K562 (cell line): ENCODE measurements at regions not wholly inside any gene's neighbourhood (a gene's known extent, or its start where the extent isn't known, plus 50 kb on each side); places are given as distances from the start of the nearest gene placed in this dataset.

Source experiments
- ATAC-seq: fragments of 200-7000 bp; cut with Tn5 transposase; 3 replicates; pipeline ENCODE4 v1.9.1; 2020; ENCODE audit warnings: moderate library complexity
- BruUV-seq: library from RNA; stranded (reverse); fragments of 400-500 nt; replicated peaks from 2 replicates; lab custom pipeline; 2021; lab: Mats Ljungman, UMichigan
- CTCF ChIA-PET: fragments of 300-600 bp; formaldehyde crosslinking; extraction: SDS; loops from one replicate; lab custom pipeline; 2021; ENCODE audit warnings: low intra/inter-chr PET ratio; lab: Yijun Ruan, JAX
- POLR2A ChIA-PET: fragments of 300-600, 350-650 bp; sonication (Branson Sonifier 250); formaldehyde crosslinking; extraction: SDS; loops from one replicate; lab custom pipeline; 2021; ENCODE audit warnings: antibody characterized with exemption, inconsistent platforms; lab: Yijun Ruan, JAX
- DNase-seq, 4 experiments: peaks; one replicate each; pipeline versions ENCODE4 v3.0.0 to v3.0.0-alpha.2; 2011 to 2018; ENCODE audit warnings: low spot score in 3 of 4, mixed read lengths in 3 of 4; ENCODE audit errors: extremely low read depth in 1 of 4
- FAIRE-seq: peaks from 2 replicates; lab custom pipeline; 2011; peaks lifted over from hg19 to GRCh38; lab: Jason Lieb, UNC
- H2AFZ ChIP-seq: 2 replicates; pipeline ENCODE4 v1.6.0; 2011; ENCODE audit warnings: low read depth, low read length, control low read depth, inconsistent platforms
- H3K27ac ChIP-seq: fragments of 200-600 bp; 3 replicates; pipeline ENCODE4 v1.8.0; 2011; ENCODE audit warnings: low read depth, mild to moderate bottlenecking, control low read depth, inconsistent platforms, low read length, moderate library complexity, mixed read lengths; ENCODE audit errors: extremely low read depth
- H3K27me3 ChIP-seq, 2 experiments: fragments of 300-600 bp in 1 of 2; 2 replicates in 1 of 2; 3 replicates in 1 of 2; pipeline versions ENCODE4 v1.6.0 to v1.8.0; 2011; ENCODE audit warnings: inconsistent platforms in 2 of 2, low read length in 2 of 2, mild to moderate bottlenecking in 1 of 2, mixed read lengths in 1 of 2, moderate library complexity in 1 of 2; ENCODE audit not compliant: control insufficient read depth in 2 of 2, insufficient read depth in 2 of 2
- H3K36me3 ChIP-seq: fragments of 300-600 bp; 3 replicates; pipeline ENCODE4 v1.8.0; 2011; ENCODE audit warnings: mild to moderate bottlenecking, low read length, inconsistent platforms; ENCODE audit not compliant: control insufficient read depth, insufficient read depth
- H3K4me1 ChIP-seq, 2 experiments: fragments of 200-600 bp in 1 of 2; replicated peaks in 1 of 2; 2 replicates in 1 of 2; 3 replicates in 1 of 2; pipeline versions ENCODE4 v1.5.1 to v1.8.0; 2011; ENCODE audit warnings: inconsistent platforms in 2 of 2, low read length in 2 of 2, mild to moderate bottlenecking in 1 of 2, mixed read lengths in 1 of 2, moderate library complexity in 1 of 2; ENCODE audit not compliant: control insufficient read depth in 2 of 2, insufficient read depth in 2 of 2
- H3K4me2 ChIP-seq: 2 replicates; pipeline ENCODE4 v1.6.1; 2011; ENCODE audit warnings: low read length, control low read depth, inconsistent platforms, mixed read lengths; ENCODE audit not compliant: insufficient read depth
- H3K4me3 ChIP-seq: fragments of 200-600 bp; sonication (generic), shearing (Covaris generic); 2 replicates; pipeline ENCODE4 v1.5.1; 2016; ENCODE audit warnings: control low read depth, inconsistent platforms
- H3K79me2 ChIP-seq: fragments of 200-600 bp; 3 replicates; pipeline ENCODE4 v1.8.0; 2011; ENCODE audit warnings: low read length, inconsistent platforms; ENCODE audit not compliant: control insufficient read depth, insufficient read depth
- H3K9ac ChIP-seq, 2 experiments: 2 replicates each; pipeline versions ENCODE4 v1.6.0 to v1.6.1; 2011; ENCODE audit warnings: low read depth in 2 of 2, low read length in 2 of 2, control low read depth in 1 of 2, inconsistent platforms in 1 of 2, mild to moderate bottlenecking in 1 of 2, mixed read lengths in 1 of 2; ENCODE audit not compliant: insufficient read depth in 1 of 2
- H3K9me1 ChIP-seq: one replicate; pipeline ENCODE4 v1.6.0; 2011; ENCODE audit warnings: inconsistent platforms, mild to moderate bottlenecking, low read length, moderate library complexity; ENCODE audit not compliant: control insufficient read depth, insufficient read depth
- H3K9me3 ChIP-seq: replicated peaks from 2 replicates; pipeline ENCODE4 v1.5.1; 2011; ENCODE audit warnings: low read depth, low read length, inconsistent platforms; ENCODE audit not compliant: control insufficient read depth, insufficient read depth
- H4K20me1 ChIP-seq: replicated peaks from 2 replicates; pipeline ENCODE4 v1.6.1; 2011; ENCODE audit warnings: low read length, inconsistent platforms, mixed read lengths; ENCODE audit not compliant: control insufficient read depth, insufficient read depth
- BCOR ChIP-seq: fragments of 450-650 bp; IDR thresholded peaks from 2 replicates; pipeline ENCODE4 v1.6.1; 2016
- FOXA1 ChIP-seq: fragments of 450-650 bp; IDR thresholded peaks from 2 replicates; pipeline ENCODE4 v1.6.1; 2016; ENCODE audit warnings: mild to moderate bottlenecking, borderline replicate concordance
- HSF4 ChIP-seq: fragments of 250-450 bp; sonication (Bioruptor Pico); IDR thresholded peaks from 2 replicates; pipeline ENCODE4 v2.1.2; 2022; ENCODE audit warnings: mild to moderate bottlenecking, moderate library complexity, borderline replicate concordance
- MEIS2 ChIP-seq: fragments of 450-650 bp; IDR thresholded peaks from 2 replicates; pipeline ENCODE4 v1.6.1; 2014; ENCODE audit warnings: mild to moderate bottlenecking; ENCODE audit not compliant: partially characterized antibody
- NR2C2 ChIP-seq, 2 experiments: fragments of 200-800 bp in 1 of 2; sonication (Bioruptor generic) in 1 of 2; sonication (generic) in 1 of 2; formaldehyde crosslinking in 1 of 2; IDR thresholded peaks; 2 replicates each; pipeline versions ENCODE4 v1.6.1 to v1.8.0; 2016 to 2022; ENCODE audit warnings: mild to moderate bottlenecking in 1 of 2, missing compliant biosample characterization in 1 of 2, missing genetic modification characterization in 1 of 2, missing genetic modification reagents in 1 of 2
- PTBP1 ChIP-seq: fragments of 200-400 bp; formaldehyde crosslinking; IDR thresholded peaks from 2 replicates; pipeline ENCODE4 v1.6.1; 2017; ENCODE audit warnings: low read depth, low read length
- SETDB1 ChIP-seq: IDR thresholded peaks from one replicate; pipeline ENCODE4 v1.6.1; 2012; ENCODE audit warnings: low read length, control low read depth, inconsistent platforms
- SMARCA4 ChIP-seq: fragments of 450-650 bp; IDR thresholded peaks from 2 replicates; pipeline ENCODE4 v1.6.1; 2016
- TGIF2 ChIP-seq: sonication (generic); formaldehyde crosslinking; IDR thresholded peaks from 2 replicates; pipeline ENCODE4 v1.8.1; 2022; ENCODE audit warnings: mild to moderate bottlenecking, missing genetic modification reagents, moderate library complexity
- WHSC1 ChIP-seq: IDR thresholded peaks from one replicate; pipeline ENCODE4 v1.6.1; 2012; ENCODE audit warnings: low read length, control low read depth, inconsistent platforms
- ZFX ChIP-seq: sonication (generic); formaldehyde crosslinking; IDR thresholded peaks from 2 replicates; pipeline ENCODE4 v1.8.0; 2022; ENCODE audit warnings: mild to moderate bottlenecking, missing genetic modification reagents, moderate library complexity
- ZNF311 ChIP-seq: fragments of 250-450 bp; sonication (Bioruptor Pico); IDR thresholded peaks from 2 replicates; pipeline ENCODE4 v1.4.0; 2020; ENCODE audit warnings: mild to moderate bottlenecking, moderate library complexity
- ZNF384 ChIP-seq: IDR thresholded peaks from 2 replicates; pipeline ENCODE4 v1.6.1; 2012; ENCODE audit warnings: low read depth, low read length, improper control_type of control experiment
- WGBS: fragments of 100-300 bp; shearing (Covaris generic); methylation state at CpG from one replicate; pipeline ENCODE4 v1.1.6; 2016; ENCODE audit warnings: low coverage, mixed read lengths; ENCODE audit not compliant: insufficient coverage; ENCODE audit errors: missing lambda C conversion rate; 5-methylcytosine and 5-hydroxymethylcytosine counted together
- in situ Hi-C: fragments of 300-500 bp; cut with MboI; formaldehyde crosslinking; loops from 4 replicates; pipeline ENCODE4 v1.15.0; 2018; ENCODE audit warnings: inconsistent platforms, mixed read lengths
- intact Hi-C: fragments of 100-400 bp; cut with micrococcal nuclease; formaldehyde crosslinking; loops from 2 replicates; pipeline ENCODE4 v1.14.2; 2022
- TF ChIP-seq, protein P1 (sequence below): fragments of 150-350 bp; conservative IDR thresholded peaks from 2 replicates; pipeline ENCODE4 v1.6.1; 2014; ENCODE audit warnings: low read length
- TF ChIP-seq, protein P2 (sequence below): sonication (generic); formaldehyde crosslinking; IDR thresholded peaks from 2 replicates; pipeline ENCODE4 v1.4.0; 2020; ENCODE audit warnings: mild to moderate bottlenecking, missing genetic modification reagents
- TF ChIP-seq, protein P3 (sequence below): fragments of 450-650 bp; formaldehyde crosslinking; conservative IDR thresholded peaks from 2 replicates; pipeline ENCODE4 v1.4.0; 2022; ENCODE audit warnings: mild to moderate bottlenecking, missing genetic modification characterization

DNA sequence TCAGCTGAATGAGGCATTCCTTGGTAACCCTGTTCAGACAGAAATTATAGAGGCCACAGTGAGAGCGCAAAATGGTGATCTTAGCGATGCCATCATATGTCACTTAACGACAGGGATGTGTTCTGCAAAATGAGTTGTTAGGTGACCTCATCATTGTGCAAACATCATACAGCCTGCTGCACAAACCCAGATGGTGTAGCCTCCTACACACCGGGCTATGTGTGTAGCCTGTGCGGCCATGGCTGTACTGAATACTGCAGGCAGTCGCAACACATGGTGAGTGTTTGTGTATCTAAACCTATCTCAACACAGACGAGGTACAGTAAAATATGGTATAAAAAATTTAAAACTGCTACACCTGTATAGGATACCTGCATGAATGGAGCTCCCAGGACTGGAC lies 234.1 kb upstream of the PMEPA1 start:
- Histone ChIP-seq H3K9me3 (no peaks in the 10 kb centered on the region), H3K9ac (no peak overlapping the region), H3K79me2 (no peaks in the 10 kb centered on the region), H3K4me2 (no peak overlapping the region), H3K4me1 (no peaks in the 10 kb centered on the region), H2AFZ (no peak overlapping the region), H3K27ac (no peak overlapping the region), H3K27me3 (peaks cover 10 to 39% of the 10 kb centered on the region in 2 experiments), H3K36me3 (no peaks in the 10 kb centered on the region), H3K9me1 (no peaks in the 10 kb centered on the region), H4K20me1 (0 out of 2 replicates have a peak, but pooled peaks cover 3% of the 10 kb centered on the region), H3K4me3 (no peak overlapping the region)
- ATAC-seq, result no peak
- intact Hi-C loops, result no loop called here
- FAIRE-seq, result no peak
- DNase-seq, result no peak
- POLR2A ChIA-PET, result interaction anchor here (0.6 to 0.7 kb wide), 3 partner anchors 11 to 30 kb away, joined by 3 to 4 read pairs (median 3); no protein-coding TSS in a partner anchor
- WGBS, result 1% methylated on average over 7 of the region's 7 CpGs
- in situ Hi-C loops, result no loop called here
- CTCF ChIA-PET, result no interaction called here
- BruUV-seq, result no TSS peak
- no peak for TF ChIP-seq ZFX (CRISPR knock-in tag)
- no peak for TF ChIP-seq FOXA1
- TF ChIP-seq BCOR, result no peak
- no peak for TF ChIP-seq NR2C2 (CRISPR knock-in tag; IDR thresholded peaks at IDR 0.05)
- TF ChIP-seq NR2C2 (tag; IDR thresholded peaks at IDR 0.05), result no peak
- TF ChIP-seq ZNF384, result no peak
- no peak for TF ChIP-seq TGIF2 (CRISPR knock-in tag)
- TF ChIP-seq SMARCA4, result no peak
- TF ChIP-seq, protein P1, sequence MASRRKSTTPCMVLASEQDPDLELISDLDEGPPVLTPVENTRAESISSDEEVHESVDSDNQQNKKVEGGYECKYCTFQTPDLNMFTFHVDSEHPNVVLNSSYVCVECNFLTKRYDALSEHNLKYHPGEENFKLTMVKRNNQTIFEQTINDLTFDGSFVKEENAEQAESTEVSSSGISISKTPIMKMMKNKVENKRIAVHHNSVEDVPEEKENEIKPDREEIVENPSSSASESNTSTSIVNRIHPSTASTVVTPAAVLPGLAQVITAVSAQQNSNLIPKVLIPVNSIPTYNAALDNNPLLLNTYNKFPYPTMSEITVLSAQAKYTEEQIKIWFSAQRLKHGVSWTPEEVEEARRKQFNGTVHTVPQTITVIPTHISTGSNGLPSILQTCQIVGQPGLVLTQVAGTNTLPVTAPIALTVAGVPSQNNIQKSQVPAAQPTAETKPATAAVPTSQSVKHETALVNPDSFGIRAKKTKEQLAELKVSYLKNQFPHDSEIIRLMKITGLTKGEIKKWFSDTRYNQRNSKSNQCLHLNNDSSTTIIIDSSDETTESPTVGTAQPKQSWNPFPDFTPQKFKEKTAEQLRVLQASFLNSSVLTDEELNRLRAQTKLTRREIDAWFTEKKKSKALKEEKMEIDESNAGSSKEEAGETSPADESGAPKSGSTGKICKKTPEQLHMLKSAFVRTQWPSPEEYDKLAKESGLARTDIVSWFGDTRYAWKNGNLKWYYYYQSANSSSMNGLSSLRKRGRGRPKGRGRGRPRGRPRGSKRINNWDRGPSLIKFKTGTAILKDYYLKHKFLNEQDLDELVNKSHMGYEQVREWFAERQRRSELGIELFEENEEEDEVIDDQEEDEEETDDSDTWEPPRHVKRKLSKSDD, result no peak
- TF ChIP-seq, protein P2, sequence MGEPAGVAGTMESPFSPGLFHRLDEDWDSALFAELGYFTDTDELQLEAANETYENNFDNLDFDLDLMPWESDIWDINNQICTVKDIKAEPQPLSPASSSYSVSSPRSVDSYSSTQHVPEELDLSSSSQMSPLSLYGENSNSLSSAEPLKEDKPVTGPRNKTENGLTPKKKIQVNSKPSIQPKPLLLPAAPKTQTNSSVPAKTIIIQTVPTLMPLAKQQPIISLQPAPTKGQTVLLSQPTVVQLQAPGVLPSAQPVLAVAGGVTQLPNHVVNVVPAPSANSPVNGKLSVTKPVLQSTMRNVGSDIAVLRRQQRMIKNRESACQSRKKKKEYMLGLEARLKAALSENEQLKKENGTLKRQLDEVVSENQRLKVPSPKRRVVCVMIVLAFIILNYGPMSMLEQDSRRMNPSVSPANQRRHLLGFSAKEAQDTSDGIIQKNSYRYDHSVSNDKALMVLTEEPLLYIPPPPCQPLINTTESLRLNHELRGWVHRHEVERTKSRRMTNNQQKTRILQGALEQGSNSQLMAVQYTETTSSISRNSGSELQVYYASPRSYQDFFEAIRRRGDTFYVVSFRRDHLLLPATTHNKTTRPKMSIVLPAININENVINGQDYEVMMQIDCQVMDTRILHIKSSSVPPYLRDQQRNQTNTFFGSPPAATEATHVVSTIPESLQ (CRISPR knock-in tag), result no peak
- no peak for TF ChIP-seq MEIS2
- TF ChIP-seq SETDB1, result no peak
- no peak for TF ChIP-seq PTBP1
- TF ChIP-seq WHSC1, result no peak
- TF ChIP-seq HSF4 (CRISPR knock-in tag), result no peak
- TF ChIP-seq ZNF311 (CRISPR knock-in tag), result no peak
- TF ChIP-seq, protein P3, sequence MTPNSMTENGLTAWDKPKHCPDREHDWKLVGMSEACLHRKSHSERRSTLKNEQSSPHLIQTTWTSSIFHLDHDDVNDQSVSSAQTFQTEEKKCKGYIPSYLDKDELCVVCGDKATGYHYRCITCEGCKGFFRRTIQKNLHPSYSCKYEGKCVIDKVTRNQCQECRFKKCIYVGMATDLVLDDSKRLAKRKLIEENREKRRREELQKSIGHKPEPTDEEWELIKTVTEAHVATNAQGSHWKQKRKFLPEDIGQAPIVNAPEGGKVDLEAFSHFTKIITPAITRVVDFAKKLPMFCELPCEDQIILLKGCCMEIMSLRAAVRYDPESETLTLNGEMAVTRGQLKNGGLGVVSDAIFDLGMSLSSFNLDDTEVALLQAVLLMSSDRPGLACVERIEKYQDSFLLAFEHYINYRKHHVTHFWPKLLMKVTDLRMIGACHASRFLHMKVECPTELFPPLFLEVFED (CRISPR knock-in tag), result no peak
